Stimulated activated effector memory CD8-positive, alpha-beta T cell treated with anti-CD3 and anti-CD28 coated beads, Interleukin-12 subunit alpha, Interleukin-12 subunit beta, amount 100 ng/mL, for 72 hours (primary cell): ENCODE measurements at regions not wholly inside any gene's neighbourhood (a gene's known extent, or its start where the extent isn't known, plus 50 kb on each side); places are given as distances from the start of the nearest gene placed in this dataset.
"Not testable (repeated sequence)": the region's sequence is repeated elsewhere in the genome, so short reads cannot be mapped to it uniquely, and the experiment has no call there.

Experiments used
- ATAC-seq: fragments of 150-1000 bp; cut with Tn5 transposase; 2 replicates; pipeline ENCODE4 v1.10.0; 2021
- DNase-seq, 2 donors: peaks; one replicate each; pipeline ENCODE4 v3.0.0; 2021 to 2022; ENCODE audit warnings: low spot score in 2 of 2
- H3K27ac Mint-ChIP-seq: one replicate; pipeline ENCODE4 v1.8.0; 2022; ENCODE audit warnings: mild to moderate bottlenecking, mixed read lengths
- H3K36me3 Mint-ChIP-seq: one replicate; pipeline ENCODE4 v1.8.0; 2022; ENCODE audit warnings: mild to moderate bottlenecking, mixed read lengths
- H3K4me1 Mint-ChIP-seq: one replicate; pipeline ENCODE4 v1.8.0; 2022; ENCODE audit warnings: mixed read lengths
- H3K4me3 Mint-ChIP-seq: one replicate; pipeline ENCODE4 v1.8.0; 2022; ENCODE audit warnings: mild to moderate bottlenecking, mixed read lengths
- H3K9me3 Mint-ChIP-seq: one replicate; pipeline ENCODE4 v1.8.0; 2022; ENCODE audit warnings: mixed read lengths

GRCh38 chr1:24268555-24268954 is 50.6 kb upstream of the GRHL3 start:
- not testable (repeated sequence) for H3K27ac Mint-ChIP-seq, H3K4me3 Mint-ChIP-seq, H3K4me1 Mint-ChIP-seq, ATAC-seq, DNase-seq, H3K36me3 Mint-ChIP-seq, H3K9me3 Mint-ChIP-seq

GRCh38 chr1:24266998-24267397 is 52.2 kb upstream of the GRHL3 start:
- Mint-ChIP-seq H3K36me3 (no peaks in the 10 kb centered on the region), H3K4me3 (no peak overlapping the region), H3K4me1 (no peaks in the 10 kb centered on the region), H3K9me3 (no peaks in the 10 kb centered on the region), H3K27ac (no peak overlapping the region)
- ATAC-seq = no peak
- no peak for DNase-seq

DNA sequence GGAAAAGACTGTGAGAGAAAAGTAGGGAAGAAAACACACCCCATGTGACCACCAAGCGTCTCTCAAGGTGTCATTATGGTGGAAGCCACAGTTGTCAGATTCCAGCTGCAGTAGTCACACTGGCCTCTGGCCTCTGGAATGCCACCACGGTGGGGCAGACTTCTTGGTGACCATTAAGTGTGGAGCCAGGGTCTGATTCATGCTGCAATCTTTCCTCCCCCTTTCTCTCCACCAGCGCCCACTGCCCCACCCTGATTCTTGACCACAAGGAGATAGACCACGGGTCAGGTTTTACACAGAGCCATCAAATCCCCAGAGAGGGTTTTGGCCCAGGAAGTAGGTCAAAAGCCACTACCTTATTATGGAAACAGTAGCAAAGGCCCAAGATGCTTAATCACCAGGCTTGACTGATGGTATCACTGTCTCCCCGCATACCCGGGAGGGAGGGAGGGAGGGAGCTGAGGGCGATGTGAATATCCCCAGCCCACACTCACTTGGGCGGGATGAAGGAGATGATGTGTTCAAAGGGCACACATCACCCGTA is 52.7 kb upstream of the GRHL3 start:
- Mint-ChIP-seq H3K4me1 (no peaks in the 10 kb centered on the region), H3K9me3 (no peaks in the 10 kb centered on the region), H3K36me3 (no peaks in the 10 kb centered on the region), H3K4me3 (no peak overlapping the region), H3K27ac (no peak overlapping the region)
- DNase-seq (no peak), ATAC-seq (no peak)

DNA sequence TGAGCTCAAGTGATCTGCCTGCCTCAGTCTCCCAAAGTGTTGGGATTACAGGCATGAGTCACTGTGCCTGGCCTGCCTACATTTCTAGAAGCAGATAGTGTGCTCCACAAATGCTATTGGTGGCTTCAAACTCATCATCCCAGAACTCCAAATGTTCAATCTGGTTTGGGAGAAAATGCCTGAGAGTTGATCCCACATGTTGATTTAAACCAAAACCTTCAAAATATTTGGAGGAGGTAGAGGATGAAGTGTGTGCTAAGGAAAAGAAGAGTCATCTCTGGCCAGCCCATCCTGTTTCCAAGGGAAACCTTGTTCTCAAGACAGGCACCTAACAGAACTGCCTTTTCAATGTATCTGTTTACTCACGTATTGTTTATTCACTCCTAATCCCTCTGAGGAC is 55.4 kb upstream of the GRHL3 start:
- Mint-ChIP-seq H3K4me1 (no peaks in the 10 kb centered on the region), H3K36me3 (no peaks in the 10 kb centered on the region), H3K27ac (no peak overlapping the region), H3K9me3 (no peaks in the 10 kb centered on the region), H3K4me3 (no peak overlapping the region)
- DNase-seq = no peak
- ATAC-seq = no peak

GRCh38 chr1:24263211-24263610 is 55.9 kb upstream of the GRHL3 start:
- no peak overlapping the region for H3K4me3 Mint-ChIP-seq
- DNase-seq (no peak), ATAC-seq (no peak)
- H3K9me3 Mint-ChIP-seq = no peaks in the 10 kb centered on the region
- no peak overlapping the region for H3K27ac Mint-ChIP-seq
- no peaks in the 10 kb centered on the region for H3K36me3 Mint-ChIP-seq
- H3K4me1 Mint-ChIP-seq = no peaks in the 10 kb centered on the region

DNA sequence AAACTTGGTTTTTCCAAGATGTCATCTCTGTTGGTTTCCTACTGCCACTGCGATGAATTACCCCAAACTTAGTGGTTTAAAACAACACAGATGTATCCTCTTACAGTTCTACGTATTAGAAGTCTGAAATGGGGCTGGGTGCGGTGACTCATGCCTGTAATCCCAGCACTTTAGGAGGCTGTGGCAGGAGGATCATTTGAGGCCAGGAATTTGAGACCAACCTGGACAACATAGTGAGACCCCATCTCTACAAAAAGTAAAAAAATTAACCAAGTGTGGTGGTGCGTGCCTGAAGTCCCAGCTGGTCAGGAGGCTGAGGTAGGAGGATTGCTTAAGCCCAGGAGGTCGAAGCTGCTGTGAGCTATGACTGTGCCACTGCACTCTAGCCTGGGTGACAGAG is 57.2 kb upstream of the GRHL3 start:
- H3K36me3 Mint-ChIP-seq = no peaks in the 10 kb centered on the region
- ATAC-seq (no peak), DNase-seq (no peak)
- no peaks in the 10 kb centered on the region for H3K4me1 Mint-ChIP-seq
- no peaks in the 10 kb centered on the region for H3K9me3 Mint-ChIP-seq
- no peak overlapping the region for H3K4me3 Mint-ChIP-seq
- no peak overlapping the region for H3K27ac Mint-ChIP-seq

DNA sequence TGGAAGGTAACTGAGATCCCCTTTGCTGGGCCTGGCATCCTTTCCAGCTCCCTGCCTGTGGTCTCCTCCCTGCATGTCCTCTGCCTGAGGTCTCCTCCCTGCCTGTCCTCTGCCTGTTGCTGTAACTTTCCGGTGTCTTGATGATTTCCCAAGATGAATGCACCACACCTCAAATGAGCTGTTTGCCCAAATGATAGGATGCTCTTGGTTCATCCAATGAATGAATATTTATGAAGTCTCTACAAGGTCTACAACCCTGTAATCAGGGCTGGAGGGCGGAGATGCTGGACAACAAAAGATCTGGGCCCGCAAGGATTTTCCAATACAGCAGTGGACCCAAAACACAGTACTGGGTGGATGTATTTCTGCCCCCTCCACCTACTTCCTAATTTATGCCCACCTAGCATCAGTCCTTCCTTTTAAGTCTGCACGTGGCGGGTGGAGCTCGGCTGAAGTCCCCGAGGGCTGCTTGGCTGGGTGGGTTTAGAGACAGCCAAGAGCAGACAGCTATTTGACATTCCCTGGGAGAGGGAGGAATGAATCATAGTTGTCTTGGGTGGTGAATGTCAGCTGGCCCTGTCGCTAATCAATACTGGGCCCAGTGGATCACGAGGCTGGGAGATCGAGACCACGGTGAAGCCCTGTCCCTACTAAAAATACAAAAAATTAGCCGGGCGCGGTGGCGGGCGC is 60.3 kb upstream of the GRHL3 start:
- no peaks in the 10 kb centered on the region for H3K4me1 Mint-ChIP-seq
- H3K36me3 Mint-ChIP-seq = no peaks in the 10 kb centered on the region
- no peak overlapping the region for H3K4me3 Mint-ChIP-seq
- no peak overlapping the region for H3K27ac Mint-ChIP-seq
- no peaks in the 10 kb centered on the region for H3K9me3 Mint-ChIP-seq
- ATAC-seq = no peak
- DNase-seq = no peak

DNA sequence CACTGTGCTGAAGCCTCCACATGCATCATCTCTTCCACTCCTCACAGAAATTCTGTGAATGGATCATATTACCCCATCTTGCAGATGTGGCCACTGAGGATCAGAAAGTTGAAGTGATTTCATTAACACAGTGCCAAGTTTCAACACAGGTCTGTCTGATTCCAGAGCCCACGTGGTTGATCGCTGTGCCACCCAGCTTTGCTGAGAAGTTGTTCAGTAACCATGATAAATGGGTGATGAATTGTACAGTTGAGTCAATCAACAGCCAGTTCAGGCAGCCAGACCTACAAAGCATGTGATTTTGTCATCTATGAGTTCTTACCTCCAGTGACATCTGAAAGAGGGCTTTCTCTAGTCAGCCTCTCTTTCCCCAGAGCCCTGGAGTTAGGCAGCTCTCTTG is 61.8 kb upstream of the GRHL3 start:
- DNase-seq (no peak), ATAC-seq (no peak)
- no peaks in the 10 kb centered on the region for H3K9me3 Mint-ChIP-seq
- no peaks in the 10 kb centered on the region for H3K36me3 Mint-ChIP-seq
- no peak overlapping the region for H3K4me3 Mint-ChIP-seq
- no peak overlapping the region for H3K27ac Mint-ChIP-seq
- no peaks in the 10 kb centered on the region for H3K4me1 Mint-ChIP-seq

- ATAC-seq = no peak
- H3K36me3 Mint-ChIP-seq = no peaks in the 10 kb centered on the region
- H3K9me3 Mint-ChIP-seq = no peaks in the 10 kb centered on the region
- H3K4me3 Mint-ChIP-seq = no peak overlapping the region
- no peak for DNase-seq
- H3K4me1 Mint-ChIP-seq = no peaks in the 10 kb centered on the region
- H3K27ac Mint-ChIP-seq = no peak overlapping the region
Measured at GRCh38 chr1:24256687-24257086, 62.5 kb upstream of the GRHL3 start.

DNA sequence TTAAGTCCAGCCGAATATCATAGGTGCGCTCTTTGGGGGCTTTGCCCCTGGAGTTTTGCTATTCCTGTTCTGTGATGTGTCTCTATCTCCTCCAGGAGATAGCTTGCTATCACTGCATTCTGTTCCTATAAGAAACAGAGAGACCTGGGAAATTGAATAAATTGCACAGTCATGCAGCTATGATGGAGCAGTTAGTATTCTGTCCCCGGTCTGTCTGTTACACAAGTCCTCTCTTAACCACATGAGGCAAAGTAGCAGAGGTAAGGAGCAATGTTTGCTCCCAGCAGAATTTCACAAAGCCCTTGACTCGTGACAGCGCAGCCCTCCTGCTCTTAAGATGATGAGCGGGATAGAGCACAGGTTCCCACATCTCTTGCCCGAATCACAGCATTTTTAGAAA is 63.9 kb upstream of the GRHL3 start:
- no peaks in the 10 kb centered on the region for H3K36me3 Mint-ChIP-seq
- no peak overlapping the region for H3K4me3 Mint-ChIP-seq
- ATAC-seq (no peak), DNase-seq (no peak)
- no peaks in the 10 kb centered on the region for H3K4me1 Mint-ChIP-seq
- no peaks in the 10 kb centered on the region for H3K9me3 Mint-ChIP-seq
- no peak overlapping the region for H3K27ac Mint-ChIP-seq

GRCh38 chr1:24254783-24255182 is 64.4 kb upstream of the GRHL3 start:
- no peak for DNase-seq
- ATAC-seq = no peak
- Mint-ChIP-seq H3K36me3 (no peaks in the 10 kb centered on the region), H3K27ac (no peak overlapping the region), H3K9me3 (no peaks in the 10 kb centered on the region), H3K4me3 (no peak overlapping the region), H3K4me1 (no peaks in the 10 kb centered on the region)

DNA sequence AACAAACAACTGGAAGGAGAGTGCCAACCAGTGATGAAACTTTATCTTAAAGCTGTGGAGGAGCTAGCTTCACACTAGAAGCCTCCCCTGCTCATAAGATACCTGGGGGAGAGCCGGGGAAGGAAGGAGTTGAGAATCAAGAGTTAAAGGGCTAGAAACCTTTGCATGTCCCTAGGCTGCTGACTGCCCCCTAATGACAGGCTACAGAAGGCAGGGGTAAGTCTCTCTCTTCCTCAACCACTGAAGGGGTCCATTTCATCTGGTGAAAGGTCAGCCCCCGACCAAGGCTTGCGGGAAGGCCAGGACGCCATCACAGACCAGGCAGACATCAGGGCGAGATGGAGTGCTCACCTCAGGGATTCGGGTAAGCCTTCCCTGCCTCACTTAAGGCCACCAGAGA is 65.6 kb upstream of the GRHL3 start:
- Mint-ChIP-seq H3K27ac (peak overlapping the region; percentile 17), H3K9me3 (no peaks in the 10 kb centered on the region), H3K36me3 (no peaks in the 10 kb centered on the region), H3K4me1 (no peaks in the 10 kb centered on the region), H3K4me3 (no peak overlapping the region)
- ATAC-seq (no peak), DNase-seq (no peak)

DNA sequence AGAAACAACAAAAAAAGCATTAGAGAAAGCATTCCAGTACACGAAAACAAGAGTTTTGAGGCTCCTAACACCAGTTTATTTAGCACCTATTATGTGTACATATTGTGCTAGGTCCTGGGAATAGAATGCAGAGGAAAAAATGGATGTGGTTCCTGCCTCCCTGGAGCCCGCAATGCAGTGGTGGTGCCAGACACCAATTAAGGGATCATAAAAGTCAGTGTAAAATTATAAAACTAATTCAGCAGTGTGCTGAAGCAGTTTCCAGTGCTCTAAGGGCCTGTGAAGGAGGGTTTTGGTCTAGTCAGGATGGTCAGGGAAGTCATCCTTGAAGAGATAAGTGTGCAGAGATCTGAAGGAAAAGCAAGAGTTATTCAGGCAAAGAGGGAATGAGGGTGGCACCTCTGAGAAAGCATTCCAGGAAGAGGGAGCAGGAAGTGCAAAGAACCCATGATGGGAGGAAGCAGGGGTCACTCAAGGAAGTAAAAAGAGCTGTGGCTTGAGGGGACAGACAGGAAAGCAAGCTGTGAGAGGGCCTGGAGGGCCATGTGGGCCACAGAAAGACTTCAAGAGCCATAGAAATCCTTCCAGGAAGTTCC is 65.2 kb upstream of the IFNLR1 start:
- Mint-ChIP-seq H3K9me3 (no peaks in the 10 kb centered on the region), H3K4me1 (no peaks in the 10 kb centered on the region), H3K27ac (peak overlapping the region; percentile 64), H3K36me3 (no peaks in the 10 kb centered on the region), H3K4me3 (no peak overlapping the region)
- ATAC-seq (no peak), DNase-seq (no peak)

- ATAC-seq (no peak), DNase-seq (no peak)
- Mint-ChIP-seq H3K4me1 (no peaks in the 10 kb centered on the region), H3K27ac (no peak overlapping the region), H3K9me3 (no peaks in the 10 kb centered on the region), H3K36me3 (no peaks in the 10 kb centered on the region), H3K4me3 (no peak overlapping the region)
Measured at GRCh38 chr1:24251501-24251900, 64.4 kb upstream of the IFNLR1 start.

DNA sequence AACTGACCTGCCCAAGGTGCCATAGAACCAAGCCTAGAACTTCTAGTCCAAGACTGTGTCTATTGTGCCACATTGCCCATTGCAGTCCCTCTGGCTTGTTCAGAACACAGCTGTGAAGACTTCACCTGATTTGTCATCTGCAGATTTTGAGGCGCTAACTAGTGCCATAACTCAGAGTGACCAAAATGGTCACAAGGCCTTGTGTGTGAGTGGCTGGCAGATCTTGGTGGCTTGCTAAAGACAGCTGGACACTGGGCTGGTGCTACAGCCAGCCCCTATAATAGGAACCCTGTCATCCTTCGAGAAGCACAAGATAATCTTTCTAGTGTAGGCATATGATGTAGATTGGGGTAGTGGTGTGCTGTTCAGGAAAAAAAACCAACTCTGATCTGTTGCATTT is 63.7 kb upstream of the IFNLR1 start:
- Mint-ChIP-seq H3K36me3 (no peaks in the 10 kb centered on the region), H3K4me1 (no peaks in the 10 kb centered on the region), H3K27ac (no peak overlapping the region), H3K9me3 (no peaks in the 10 kb centered on the region), H3K4me3 (no peak overlapping the region)
- ATAC-seq = no peak
- DNase-seq = no peak

- no peak for ATAC-seq
- H3K4me3 Mint-ChIP-seq = no peak overlapping the region
- no peaks in the 10 kb centered on the region for H3K36me3 Mint-ChIP-seq
- no peak for DNase-seq
- H3K9me3 Mint-ChIP-seq = no peaks in the 10 kb centered on the region
- no peaks in the 10 kb centered on the region for H3K4me1 Mint-ChIP-seq
- no peak overlapping the region for H3K27ac Mint-ChIP-seq
Measured at GRCh38 chr1:24250224-24250623, 63.1 kb upstream of the IFNLR1 start.
